ENCODE measurements at regions not wholly inside any gene's neighbourhood (a gene's known extent, or its start where the extent isn't known, plus 50 kb on each side); places are given as distances from the start of the nearest gene placed in this dataset.

- TF ChIP-seq CTCF (conservative IDR thresholded peaks at IDR 0.05) (no peak), EZH2 (IDR thresholded peaks at IDR 0.05; ENCODE audit: low read depth) (no peak)
Observed at GRCh38 chr3:34077417-34078195, 279.2 kb downstream of the PDCD6IP start.
